Jurkat, Clone E6-1 (cell line): ENCODE measurements at regions not wholly inside any gene's neighbourhood (a gene's known extent, or its start where the extent isn't known, plus 50 kb on each side); places are given as distances from the start of the nearest gene placed in this dataset.

Experiments
- DNase-seq: peaks from one replicate; pipeline ENCODE4 v3.0.0-alpha.2; 2011; ENCODE audit warnings: low read depth, low spot score
- H3K4me3 ChIP-seq: 2 replicates; pipeline ENCODE4 v1.5.1; 2011; ENCODE audit warnings: mild to moderate bottlenecking, low read length, control low read depth, moderate library complexity

DNA sequence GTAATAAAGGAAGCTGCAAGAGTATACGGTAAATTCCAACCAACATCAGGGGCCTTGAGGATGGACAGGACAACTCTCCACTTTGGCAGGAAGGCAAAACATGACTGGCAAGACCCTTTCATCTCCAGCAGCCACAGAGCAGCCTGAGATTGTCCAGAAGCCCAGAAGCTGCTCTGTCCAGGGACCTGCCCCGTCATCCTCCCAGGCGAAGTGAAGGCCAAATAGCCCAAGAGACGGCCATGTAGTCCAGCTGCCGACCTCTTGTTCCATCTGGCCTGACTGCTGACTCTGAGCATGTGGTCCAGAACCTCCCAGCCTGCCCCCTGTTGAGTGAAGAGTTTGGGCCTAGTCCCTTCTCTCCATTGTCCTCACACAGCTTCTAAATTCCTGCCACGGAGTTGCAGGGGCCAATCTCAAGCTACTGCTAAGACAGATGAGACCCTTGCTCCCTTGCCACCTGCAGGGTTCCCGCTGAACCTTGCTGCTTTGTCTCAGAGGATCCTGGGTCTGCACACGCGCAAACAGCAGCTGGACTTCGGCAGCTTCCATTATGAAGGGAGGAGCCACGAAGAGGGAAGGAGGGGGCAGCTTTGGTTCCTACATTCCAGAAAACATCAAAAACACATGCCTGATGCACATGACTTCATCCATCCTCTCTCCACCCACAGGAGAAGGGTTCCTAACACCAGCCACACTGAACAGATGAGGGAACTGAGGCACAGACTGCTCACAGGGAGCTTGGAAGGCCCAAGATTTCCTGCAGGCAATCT lies 196.9 kb downstream of the KATNAL1 start:
- DNase-seq: no peak
- H3K4me3 ChIP-seq: no peak overlapping the region

DNA sequence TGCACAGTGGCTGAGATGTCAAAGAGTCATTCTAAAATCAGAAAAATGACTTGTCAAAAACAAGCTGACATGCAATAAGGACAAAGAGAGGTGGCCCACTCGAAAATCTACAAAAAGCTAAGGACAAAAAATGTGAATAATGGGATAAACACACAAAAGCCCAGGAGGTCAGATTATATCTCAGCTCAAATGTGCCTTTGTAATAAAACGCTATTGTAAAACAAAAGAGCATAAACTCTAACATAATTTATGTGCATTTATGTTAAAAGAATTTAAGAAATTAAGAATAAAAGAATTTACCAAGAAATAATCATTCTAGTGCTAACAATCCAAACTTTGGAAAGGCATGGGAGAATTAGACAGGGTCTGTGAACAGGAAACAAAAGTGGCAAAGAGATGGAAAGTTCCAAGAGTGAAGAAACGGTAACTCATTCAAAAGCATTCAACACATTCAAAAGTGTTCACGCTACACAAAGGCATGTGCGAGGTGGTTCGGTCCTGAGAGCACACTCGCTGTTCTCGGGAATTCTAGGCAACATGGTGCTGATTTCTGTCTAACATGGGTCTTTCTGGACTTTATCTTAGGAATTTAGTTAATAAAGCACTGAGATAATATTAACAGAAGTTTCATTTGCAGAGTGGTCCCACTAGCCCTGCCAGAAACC lies 197.7 kb downstream of the KATNAL1 start:
- no peak for DNase-seq
- no peak overlapping the region for H3K4me3 ChIP-seq

DNA sequence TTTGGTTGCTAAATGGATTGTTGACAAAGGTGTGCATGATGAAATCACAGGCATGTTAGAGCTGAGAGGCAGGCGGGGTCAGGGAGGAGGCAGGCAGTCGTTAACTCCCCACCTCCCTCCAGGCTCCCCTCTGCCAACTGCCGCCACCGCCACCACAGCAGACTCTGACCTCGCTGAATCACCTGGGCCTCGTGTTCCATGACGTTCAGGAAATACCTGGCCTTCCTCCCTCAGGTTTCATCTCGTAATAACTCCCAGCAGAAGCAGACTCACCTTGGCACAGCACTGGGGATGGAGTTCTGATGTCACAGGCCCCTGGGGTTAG lies 198.5 kb downstream of the KATNAL1 start:
- H3K4me3 ChIP-seq: no peak overlapping the region
- DNase-seq: no peak

DNA sequence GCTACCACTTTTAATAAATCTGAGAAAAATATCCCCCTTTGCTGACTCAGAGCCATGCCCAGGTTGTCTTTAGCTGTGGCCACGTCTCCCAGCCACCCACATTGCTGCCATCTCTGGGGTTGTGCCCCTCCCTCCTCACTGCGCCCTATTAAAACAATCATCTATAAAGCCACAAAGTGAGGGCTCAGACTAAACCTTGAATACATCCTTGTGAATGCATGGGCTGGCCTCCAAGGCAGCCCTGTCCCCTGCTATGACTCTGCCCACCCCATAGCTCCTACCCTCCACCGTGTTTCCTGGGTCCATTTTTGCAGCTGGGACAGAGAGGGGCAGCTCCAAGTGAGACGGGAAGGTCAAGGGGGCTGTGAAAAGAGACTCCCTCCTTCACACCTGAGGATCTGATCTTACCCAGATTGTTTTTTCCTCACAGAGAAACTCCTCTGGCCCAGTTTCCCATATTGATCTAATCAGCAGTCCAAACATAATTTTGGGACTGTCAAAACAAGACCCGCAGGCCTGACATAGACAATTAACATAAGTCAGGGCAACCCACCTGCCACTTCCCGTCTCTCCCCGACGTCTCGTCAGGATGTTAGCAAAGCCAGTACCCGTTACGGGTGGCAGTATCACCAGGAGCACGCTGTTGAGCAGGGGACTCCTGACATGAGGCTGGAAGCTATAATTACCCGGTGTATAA lies 199.0 kb downstream of the KATNAL1 start:
- no peak overlapping the region for H3K4me3 ChIP-seq
- DNase-seq: no peak

DNA sequence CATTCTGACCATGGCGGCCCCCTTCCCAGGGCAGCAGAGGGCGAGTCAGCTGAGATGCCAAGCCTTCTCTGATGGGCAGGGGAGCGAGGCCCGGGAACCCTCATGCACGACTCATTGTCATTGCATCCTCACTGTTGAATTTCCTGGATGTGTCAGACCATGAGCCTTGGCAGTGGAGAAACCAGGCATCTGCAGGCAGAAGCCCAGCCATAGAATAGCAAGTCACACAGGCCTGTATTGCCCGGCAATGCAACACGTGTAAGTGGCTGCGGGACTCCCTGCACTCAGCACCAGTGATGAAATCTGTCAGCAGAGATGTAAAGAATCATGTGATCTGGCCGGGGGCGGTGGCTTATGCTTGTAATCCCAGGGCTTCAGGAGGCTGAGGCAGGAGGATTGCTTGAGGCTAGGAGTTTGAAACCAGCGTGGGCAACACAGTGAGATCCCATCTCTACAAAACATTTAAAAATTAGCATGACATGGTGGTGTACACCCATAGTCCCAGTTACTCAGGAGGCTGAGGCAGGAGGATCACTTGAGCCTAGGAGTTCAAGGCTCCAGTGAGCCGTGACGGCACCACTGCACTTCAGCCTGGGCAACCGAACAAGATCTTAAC lies 199.7 kb downstream of the KATNAL1 start:
- DNase-seq: no peak
- no peak overlapping the region for H3K4me3 ChIP-seq

DNA sequence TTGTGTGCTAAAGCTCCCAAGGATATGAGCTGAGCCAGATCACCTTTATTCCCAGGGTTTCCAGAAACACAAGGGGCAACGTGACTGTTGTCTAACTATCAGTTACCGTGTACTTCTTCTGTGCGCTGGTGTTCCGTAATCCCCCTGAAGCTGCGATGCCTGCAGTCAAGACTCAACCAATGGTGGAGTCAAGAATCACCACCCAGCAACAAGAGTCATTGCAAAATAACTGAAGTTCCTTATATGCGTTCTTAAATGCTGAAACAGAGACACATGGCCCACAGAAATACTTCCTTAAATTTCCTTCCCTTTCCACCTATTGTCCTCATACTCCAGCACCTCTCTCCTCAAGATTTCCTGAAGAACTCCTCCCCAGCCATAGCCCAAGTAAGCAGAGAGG lies 200.2 kb downstream of the KATNAL1 start:
- no peak overlapping the region for H3K4me3 ChIP-seq
- DNase-seq: no peak

DNA sequence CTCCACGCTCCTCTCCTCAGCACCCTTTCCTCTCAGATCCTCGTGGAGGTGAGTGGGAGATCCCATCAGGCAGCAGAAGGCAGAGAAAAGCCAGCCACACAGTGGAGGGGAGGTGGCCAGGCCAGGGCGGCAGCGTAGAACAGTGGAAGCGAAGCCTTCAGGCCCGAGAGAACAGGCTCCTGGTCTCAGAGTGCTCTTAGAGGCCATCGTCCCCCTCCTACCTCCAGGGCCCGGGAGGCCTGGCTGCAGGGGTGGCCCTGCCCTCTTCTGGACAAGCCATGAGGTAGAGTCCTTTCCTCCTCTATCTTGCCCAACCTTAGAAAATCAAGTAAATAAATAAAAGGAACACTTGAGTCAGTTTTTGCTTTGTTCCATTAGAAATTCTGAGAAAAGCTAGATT lies 202.0 kb downstream of the KATNAL1 start:
- no peak for DNase-seq
- no peak overlapping the region for H3K4me3 ChIP-seq

DNA sequence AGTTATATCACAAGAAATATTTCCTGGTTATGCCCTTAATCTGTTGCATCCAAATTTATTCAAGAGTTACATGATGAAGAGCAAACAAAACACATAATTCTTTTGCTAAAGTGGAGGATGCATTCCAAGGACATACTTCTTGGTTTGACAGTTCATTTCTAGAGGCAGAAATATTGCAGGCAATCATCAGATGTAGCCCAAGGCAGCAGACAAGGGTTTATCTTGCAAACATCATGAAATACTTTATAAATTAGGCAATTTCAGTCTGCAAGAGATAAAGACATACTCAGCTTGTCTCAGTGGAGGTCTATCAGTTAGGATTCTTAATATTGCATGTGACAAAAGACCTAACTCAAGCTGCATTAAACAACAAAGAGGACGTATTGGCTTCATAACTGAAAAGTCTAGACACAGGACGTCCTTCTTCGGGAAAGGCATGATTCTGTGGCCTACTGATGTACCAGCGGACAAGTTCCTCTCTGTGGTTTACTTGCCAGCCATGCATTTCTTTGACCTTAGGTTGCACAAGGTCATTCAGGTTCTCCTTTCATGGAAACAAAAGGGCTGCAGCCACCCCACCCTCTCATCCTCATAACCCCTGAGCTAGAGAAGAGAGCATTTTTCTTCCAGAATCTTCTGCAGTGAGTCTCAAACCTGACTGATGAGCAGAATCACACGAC lies 204.1 kb downstream of the KATNAL1 start:
- DNase-seq: no peak
- no peak overlapping the region for H3K4me3 ChIP-seq

DNA sequence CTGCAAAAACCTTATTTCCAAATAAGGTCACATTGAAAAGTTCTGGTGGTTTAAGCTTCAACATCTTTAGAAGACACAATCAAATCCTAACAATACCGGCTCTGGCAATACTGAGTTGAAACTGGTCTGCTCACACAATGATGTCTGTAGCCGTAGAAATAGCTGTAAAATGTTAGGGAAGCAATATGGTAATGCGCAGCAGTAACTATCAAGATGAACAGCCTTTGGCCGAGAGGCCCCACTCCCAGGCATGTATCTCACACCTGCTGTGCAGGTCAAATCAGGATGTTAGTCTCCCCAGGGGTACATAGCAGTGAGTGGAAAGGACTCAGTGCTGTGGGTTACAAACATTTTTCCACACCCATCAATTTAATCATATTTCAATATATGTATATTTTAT lies 207.1 kb downstream of the KATNAL1 start:
- H3K4me3 ChIP-seq: no peak overlapping the region
- no peak for DNase-seq

DNA sequence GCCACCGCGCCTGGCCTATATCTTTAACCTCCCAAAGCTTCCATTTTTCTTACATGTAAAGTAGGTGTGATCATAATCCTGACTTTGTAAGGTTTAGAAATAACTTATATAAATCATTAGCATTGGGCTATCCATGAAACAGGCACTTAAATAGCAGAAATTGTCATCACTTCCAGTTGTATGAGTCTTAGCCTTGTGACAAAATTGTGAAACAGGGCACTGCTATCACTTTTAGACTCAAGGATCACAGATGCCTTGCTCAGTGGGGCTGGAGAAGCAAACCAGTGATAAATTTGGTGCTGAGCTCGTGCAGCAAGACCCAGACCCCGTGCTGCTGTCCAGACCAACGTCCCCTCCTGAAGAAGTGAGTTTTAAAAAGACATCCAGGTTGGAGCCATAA lies 209.7 kb downstream of the KATNAL1 start:
- H3K4me3 ChIP-seq: no peak overlapping the region
- DNase-seq: no peak

DNA sequence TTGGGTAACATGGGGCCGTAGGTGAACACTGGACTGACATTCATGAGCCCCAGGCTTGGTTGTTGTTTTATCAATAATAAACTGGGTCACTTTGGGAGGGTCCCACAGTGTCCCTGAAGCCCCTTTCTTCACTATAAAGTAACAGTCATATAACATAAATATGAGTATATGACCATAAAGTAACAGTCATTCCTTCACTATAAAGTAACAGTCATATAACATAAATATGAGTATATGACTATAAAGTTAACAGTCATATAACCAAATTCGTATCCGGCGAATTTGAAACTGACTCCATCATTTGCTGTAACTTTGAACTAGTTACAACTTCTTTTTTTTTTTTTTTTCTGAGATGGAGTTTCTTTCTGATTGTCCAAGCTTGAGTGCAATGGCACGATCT lies 210.3 kb downstream of the KATNAL1 start:
- no peak for DNase-seq
- no peak overlapping the region for H3K4me3 ChIP-seq

DNA sequence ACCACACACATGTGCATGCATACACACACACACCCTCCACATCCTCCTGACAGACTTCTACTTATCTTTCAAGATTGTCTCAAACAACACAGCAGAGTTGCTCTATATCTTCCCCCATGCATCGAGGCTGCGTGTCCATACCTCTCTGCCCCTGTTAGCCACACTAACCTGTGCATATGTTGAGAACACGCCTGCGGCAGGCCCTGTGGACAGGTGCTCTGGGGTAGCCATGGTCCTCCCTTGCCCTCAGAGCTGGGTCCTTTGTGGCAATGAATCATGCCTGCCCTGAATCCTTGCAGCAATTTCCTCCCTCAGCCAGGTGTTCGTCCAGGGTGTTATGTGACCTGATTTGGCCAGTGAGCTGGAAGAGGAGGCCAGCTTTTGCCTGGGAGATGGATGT lies 213.3 kb downstream of the KATNAL1 start:
- no peak overlapping the region for H3K4me3 ChIP-seq
- DNase-seq: no peak

DNA sequence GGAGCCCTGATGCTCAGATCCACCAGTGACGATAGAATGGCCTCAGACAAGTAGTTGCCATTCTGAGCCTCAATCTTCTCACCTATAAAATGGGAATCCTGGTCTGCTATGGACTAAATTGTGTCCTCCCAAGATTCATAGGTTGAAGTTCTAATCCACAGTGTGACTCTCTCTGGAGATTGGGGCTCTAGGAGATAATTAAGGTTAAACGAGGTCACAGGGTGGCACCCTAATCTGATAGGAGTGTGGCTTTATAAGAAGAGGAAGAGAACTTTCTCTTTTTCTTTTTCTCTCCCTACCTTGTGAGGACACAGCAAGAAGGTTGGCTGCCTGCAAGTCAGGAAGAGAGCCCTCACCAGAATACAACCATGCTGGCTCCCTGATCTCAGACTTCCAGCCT lies 214.1 kb downstream of the KATNAL1 start:
- no peak for DNase-seq
- no peak overlapping the region for H3K4me3 ChIP-seq

DNA sequence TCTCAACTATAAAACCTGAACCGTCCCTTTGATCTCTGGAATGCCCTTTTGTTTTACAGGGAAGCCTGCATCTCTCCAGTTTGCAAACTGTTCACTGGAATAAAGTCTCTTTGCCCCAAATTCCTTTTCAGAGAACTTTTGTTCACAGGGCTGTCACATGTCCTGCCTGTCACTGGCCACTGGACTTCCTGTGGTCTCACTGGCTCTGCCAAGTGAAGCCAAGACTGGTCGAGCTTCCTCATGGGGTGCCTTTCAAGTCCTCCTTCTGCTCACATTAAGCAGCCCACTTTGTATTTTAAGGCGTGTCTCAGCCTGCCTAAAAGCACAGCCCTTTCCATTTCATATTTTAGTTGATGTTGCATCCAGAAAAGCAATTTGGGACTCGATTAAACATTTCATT lies 215.7 kb downstream of the KATNAL1 start:
- H3K4me3 ChIP-seq: no peak overlapping the region
- no peak for DNase-seq

DNA sequence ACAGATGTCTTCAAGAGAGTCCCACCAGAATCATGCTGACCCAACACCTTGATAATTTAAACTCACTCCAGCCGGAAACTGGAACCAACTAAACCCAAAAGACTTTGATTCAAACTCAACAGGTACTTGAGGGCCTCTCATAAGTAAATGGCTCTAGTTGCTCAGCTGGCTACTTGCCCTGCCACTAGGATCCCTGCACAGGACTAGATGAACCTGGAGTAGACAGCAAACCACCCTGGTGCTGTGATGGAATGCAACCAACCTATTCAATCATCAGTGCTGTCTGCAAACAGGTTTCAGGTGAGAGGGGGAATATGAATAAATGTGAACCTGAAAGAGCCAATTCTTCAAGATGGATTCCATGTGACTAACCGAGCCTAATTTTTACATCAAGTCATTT lies 216.3 kb downstream of the KATNAL1 start:
- DNase-seq: no peak
- H3K4me3 ChIP-seq: no peak overlapping the region

DNA sequence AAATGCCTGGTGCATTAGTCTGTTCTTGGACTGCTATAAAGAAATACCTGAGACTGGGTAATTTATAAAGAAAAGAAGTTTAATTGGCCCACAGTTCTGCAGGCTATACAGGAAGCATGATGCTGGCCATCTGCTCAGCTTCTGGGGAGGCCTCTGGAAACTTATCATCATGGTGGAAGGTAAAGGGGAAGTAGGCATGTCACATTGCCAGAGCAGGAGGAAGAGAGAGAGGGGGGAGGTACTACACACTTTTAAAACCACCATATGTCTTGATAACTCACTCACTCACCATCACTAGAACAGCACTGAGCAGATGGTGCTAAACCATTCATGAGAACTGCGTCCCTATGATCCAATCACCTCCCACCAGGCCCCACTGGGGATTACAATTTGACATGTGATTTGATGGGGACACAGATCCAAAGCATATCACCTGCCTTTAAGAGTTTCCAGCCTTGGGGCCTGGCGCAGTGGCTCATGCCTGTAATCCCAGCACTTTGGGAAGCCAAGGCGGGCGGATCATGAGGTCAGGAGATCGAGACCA lies 219.0 kb downstream of the KATNAL1 start:
- no peak for DNase-seq
- no peak overlapping the region for H3K4me3 ChIP-seq

DNA sequence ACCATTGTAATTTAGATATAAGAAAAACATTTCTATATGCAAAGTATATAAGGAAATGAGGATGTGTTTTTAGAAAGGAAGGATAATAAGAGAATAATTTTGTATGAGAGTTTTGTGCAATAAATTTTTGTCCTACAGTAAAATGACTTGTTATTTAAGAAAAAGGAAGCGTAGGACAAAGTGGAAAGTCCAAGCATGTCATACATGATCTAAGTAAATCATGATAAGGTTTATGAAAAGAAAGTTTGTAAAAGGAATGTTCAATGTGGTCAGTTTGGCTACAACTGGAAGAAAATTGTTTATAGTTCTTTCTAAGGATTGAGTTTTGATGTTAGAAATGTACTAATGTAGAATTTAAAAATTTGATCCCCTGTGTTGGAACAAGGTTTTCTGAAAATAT lies 222.3 kb downstream of the KATNAL1 start:
- H3K4me3 ChIP-seq: no peak overlapping the region
- no peak for DNase-seq

DNA sequence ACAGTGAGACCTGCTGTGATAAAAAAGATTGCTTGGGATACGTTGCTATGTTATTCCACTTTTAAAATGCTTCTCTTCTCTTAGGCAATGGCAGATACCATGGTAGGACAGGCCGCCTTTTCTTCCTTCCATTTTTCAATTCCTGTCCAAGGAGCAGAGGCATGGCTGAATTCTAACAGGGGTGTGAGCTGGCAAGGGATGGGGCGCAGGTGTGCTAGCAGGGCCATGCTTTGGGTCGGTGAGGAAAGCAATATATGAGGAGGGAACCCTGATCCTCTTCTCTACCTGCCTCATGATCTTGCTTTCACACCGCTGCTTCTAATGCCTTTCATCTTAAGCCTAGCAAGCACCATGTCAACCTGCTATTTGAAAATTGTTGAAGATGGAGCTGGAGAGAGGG lies 225.0 kb downstream of the KATNAL1 start:
- no peak overlapping the region for H3K4me3 ChIP-seq

DNA sequence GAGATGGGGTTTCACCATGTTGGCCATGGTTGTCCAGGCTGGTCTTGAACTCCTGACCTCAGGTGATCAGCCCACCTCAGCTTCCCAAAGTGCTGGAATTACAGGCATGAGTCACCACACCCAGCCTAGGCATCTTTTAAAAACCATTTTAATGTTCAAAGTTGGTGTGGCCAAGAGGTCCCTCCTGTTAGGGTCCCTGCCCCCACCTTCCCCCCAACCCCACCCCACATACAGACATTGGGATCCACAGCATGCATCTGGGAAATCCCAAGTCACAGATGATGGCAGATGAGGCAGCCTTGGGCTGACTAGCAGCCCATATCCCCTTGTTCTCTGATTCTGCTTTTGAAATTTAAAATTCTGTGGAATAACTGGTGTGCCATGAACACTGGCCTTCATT lies 226.0 kb downstream of the KATNAL1 start:
- H3K4me3 ChIP-seq: no peak overlapping the region
- DNase-seq: no peak

More for the DNA sequence above, 225.0 kb downstream of the KATNAL1 start:
- DNase-seq: no peak
